PFSK-1 (cell line): ENCODE measurements at regions not wholly inside any gene's neighbourhood (a gene's known extent, or its start where the extent isn't known, plus 50 kb on each side); places are given as distances from the start of the nearest gene placed in this dataset.

ENCODE experiments used
- FOXP2 ChIP-seq: optimal IDR thresholded peaks from 2 replicates; pipeline ENCODE3; 2011; ENCODE audit warnings: borderline replicate concordance, control low read depth, inconsistent platforms; ENCODE audit not compliant: insufficient read depth; ENCODE audit errors: extremely low read length, extremely low read depth
- POLR2AphosphoS5 ChIP-seq: IDR thresholded peaks from 2 replicates; pipeline ENCODE4 v1.6.1; 2012; ENCODE audit warnings: low read depth, mild to moderate bottlenecking, control low read depth, low read length, moderate library complexity
- REST ChIP-seq, 2 experiments: IDR thresholded peaks; 2 replicates each; pipeline versions ENCODE4 v1.6.1 to v1.8.0; 2011 to 2012; ENCODE audit warnings: low read depth in 2 of 2, low read length in 2 of 2, control low read depth in 1 of 2, inconsistent platforms in 1 of 2, mild to moderate bottlenecking in 1 of 2, moderate library complexity in 1 of 2; ENCODE audit not compliant: insufficient read depth in 1 of 2
- SIN3A ChIP-seq: IDR thresholded peaks from 2 replicates; pipeline ENCODE4 v1.6.1; 2012; ENCODE audit warnings: mild to moderate bottlenecking, low read length, moderate library complexity, borderline replicate concordance; ENCODE audit not compliant: insufficient read depth
- TAF1 ChIP-seq: IDR thresholded peaks from 2 replicates; pipeline ENCODE4 v1.6.1; 2012; ENCODE audit warnings: low read length, control low read depth, borderline replicate concordance; ENCODE audit not compliant: insufficient read depth

- TF ChIP-seq REST (IDR thresholded peaks at IDR 0.05; ENCODE audit: insufficient read depth in 1 of 2, low read depth in 2 of 2, low read length in 2 of 2) = no peak
- TF ChIP-seq POLR2AphosphoS5 = no peak
- no peak for TF ChIP-seq SIN3A
- TF ChIP-seq TAF1 = no peak
- TF ChIP-seq FOXP2 = no peak
Observed at GRCh38 chr3:145673838-145674237, 487.1 kb downstream of the PLOD2 start.
